Progenitor cell of endocrine pancreas (in vitro differentiated cells): ENCODE measurements at regions not wholly inside any gene's neighbourhood (a gene's known extent, or its start where the extent isn't known, plus 50 kb on each side); places are given as distances from the start of the nearest gene placed in this dataset.

Source experiments
- DNase-seq: peaks from one replicate; pipeline ENCODE4 v3.0.0; 2021; ENCODE audit warnings: low spot score; ENCODE audit not compliant: unreplicated experiment
- H3K27ac Mint-ChIP-seq: 2 replicates; pipeline ENCODE4 v1.8.0; 2021; ENCODE audit warnings: mild to moderate bottlenecking, moderate library complexity, mixed read lengths
- H3K27me3 Mint-ChIP-seq: 2 replicates; pipeline ENCODE4 v1.8.0; 2021; ENCODE audit warnings: mixed read lengths
- H3K36me3 Mint-ChIP-seq: 2 replicates; pipeline ENCODE4 v1.8.0; 2022; ENCODE audit warnings: mixed read lengths; ENCODE audit not compliant: insufficient read depth
- H3K4me1 Mint-ChIP-seq: 2 replicates; pipeline ENCODE4 v1.8.0; 2021; ENCODE audit warnings: low read depth, mixed read lengths
- H3K4me3 Mint-ChIP-seq: 2 replicates; pipeline ENCODE4 v1.8.0; 2021; ENCODE audit warnings: low read depth, mild to moderate bottlenecking, moderate library complexity, mixed read lengths
- H3K9me3 Mint-ChIP-seq: 2 replicates; pipeline ENCODE4 v1.8.0; 2021; ENCODE audit warnings: low read depth, mixed read lengths
- TF ChIP-seq, protein P1 (sequence below): fragments of 200-600 bp; sonication (generic); IDR thresholded peaks from one replicate; pipeline ENCODE4 v1.5.0; 2021; ENCODE audit warnings: antibody characterized with exemption, mild to moderate bottlenecking; ENCODE audit not compliant: unreplicated experiment

DNA sequence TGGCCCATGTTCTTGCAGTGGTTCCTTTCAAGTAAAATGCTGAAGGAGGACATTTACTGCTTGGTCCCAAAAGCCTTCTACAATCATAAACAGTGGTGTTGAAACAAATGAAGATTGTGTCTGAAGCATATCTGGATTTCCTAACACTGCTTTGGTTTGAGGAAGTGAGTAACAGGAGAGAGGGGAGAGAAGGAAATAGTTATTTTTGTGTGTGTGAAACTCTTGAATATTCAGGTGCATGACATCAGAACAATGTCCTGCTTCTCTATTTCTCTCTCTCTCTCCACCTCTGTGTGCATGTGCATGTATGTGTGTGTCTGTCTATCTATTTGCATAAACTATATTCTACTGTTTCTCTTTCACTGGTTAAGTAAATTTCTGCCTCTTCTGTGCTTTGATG lies 61.4 kb upstream of the TNFSF18 start:
- H3K4me3 Mint-ChIP-seq = no peak overlapping the region
- no peak overlapping the region for H3K27ac Mint-ChIP-seq
- H3K4me1 Mint-ChIP-seq = peaks cover 3% of the 10 kb centered on the region
- DNase-seq = no peak
- H3K36me3 Mint-ChIP-seq = peaks cover 12% of the 10 kb centered on the region
- peaks cover 14% of the 10 kb centered on the region for H3K9me3 Mint-ChIP-seq
- no peaks in the 10 kb centered on the region for H3K27me3 Mint-ChIP-seq
- TF ChIP-seq, protein P1, sequence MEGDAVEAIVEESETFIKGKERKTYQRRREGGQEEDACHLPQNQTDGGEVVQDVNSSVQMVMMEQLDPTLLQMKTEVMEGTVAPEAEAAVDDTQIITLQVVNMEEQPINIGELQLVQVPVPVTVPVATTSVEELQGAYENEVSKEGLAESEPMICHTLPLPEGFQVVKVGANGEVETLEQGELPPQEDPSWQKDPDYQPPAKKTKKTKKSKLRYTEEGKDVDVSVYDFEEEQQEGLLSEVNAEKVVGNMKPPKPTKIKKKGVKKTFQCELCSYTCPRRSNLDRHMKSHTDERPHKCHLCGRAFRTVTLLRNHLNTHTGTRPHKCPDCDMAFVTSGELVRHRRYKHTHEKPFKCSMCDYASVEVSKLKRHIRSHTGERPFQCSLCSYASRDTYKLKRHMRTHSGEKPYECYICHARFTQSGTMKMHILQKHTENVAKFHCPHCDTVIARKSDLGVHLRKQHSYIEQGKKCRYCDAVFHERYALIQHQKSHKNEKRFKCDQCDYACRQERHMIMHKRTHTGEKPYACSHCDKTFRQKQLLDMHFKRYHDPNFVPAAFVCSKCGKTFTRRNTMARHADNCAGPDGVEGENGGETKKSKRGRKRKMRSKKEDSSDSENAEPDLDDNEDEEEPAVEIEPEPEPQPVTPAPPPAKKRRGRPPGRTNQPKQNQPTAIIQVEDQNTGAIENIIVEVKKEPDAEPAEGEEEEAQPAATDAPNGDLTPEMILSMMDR = no peak

DNA sequence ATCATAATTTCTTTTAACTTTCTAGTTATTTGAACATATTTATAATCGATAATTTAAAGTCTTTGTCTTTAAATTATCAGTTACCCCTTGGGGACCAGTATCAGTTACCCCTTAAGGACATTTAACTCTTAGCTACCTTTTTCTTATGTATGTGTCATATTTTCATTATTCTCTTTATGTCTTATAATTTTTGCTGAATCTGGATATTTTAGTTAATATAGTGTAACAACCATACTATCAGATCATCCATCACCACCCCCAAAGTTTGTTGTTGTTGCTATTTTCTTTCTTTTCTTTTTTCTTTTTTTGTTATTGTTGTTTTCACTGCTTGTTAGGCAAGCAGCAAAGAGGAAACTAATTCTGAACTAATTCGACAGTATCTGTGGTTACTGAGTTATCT lies 57.0 kb upstream of the TNFSF18 start:
- Mint-ChIP-seq H3K4me3 (no peak overlapping the region), H3K27ac (no peak overlapping the region), H3K36me3 (peaks cover 21% of the 10 kb centered on the region), H3K9me3 (peaks cover 31% of the 10 kb centered on the region), H3K4me1 (no peaks in the 10 kb centered on the region), H3K27me3 (no peaks in the 10 kb centered on the region)
- DNase-seq = no peak
- TF ChIP-seq, protein P1 = no peak

DNA sequence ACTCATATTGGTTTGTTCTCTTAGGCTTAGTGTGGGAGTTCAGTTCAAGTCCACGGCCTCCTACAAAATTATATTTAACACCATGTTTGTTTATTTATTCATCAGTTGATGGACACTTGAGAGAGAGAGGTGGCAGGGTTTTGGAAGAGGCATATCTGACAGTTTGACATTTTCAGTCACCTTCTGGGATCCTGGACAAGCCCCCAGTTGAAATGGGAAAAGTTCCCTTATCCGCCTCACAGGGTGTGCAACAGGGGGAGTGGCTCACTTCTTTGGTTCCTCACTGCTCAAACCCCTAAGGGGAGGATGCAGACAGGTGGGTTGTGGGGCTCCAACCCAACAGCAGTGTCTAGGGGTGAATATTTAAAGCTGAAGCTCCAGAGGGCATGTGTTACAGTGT lies 52.3 kb upstream of the TNFSF18 start:
- H3K27me3 Mint-ChIP-seq = no peaks in the 10 kb centered on the region
- peaks cover 38% of the 10 kb centered on the region for H3K9me3 Mint-ChIP-seq
- H3K4me1 Mint-ChIP-seq = peaks cover 8% of the 10 kb centered on the region

DNA sequence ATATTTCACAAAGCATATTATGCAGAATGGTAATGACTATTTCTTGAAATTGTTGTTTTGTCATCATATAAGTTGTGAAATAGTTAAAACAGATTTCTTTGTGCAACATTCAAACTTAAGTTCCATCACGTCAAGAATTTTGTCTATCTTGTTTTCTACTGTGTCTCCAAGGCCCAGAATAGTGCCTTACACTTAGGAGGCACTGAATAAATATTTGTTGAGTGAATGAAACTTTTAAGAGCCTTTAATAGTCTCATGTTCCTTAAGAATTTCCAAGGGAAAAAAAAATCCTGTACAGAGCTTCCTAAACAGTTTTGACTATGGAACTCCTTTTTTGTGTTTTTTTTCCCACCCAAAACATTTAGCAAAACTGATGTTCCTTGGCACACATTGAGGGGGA lies 50.8 kb upstream of the TNFSF18 start:
- Mint-ChIP-seq H3K4me3 (no peak overlapping the region), H3K27ac (no peak overlapping the region), H3K36me3 (peaks cover 16% of the 10 kb centered on the region), H3K27me3 (no peaks in the 10 kb centered on the region), H3K9me3 (peaks cover 35% of the 10 kb centered on the region), H3K4me1 (peaks cover 11% of the 10 kb centered on the region)
- no peak for DNase-seq
- TF ChIP-seq, protein P1 = no peak

More for the DNA sequence above, 52.3 kb upstream of the TNFSF18 start:
- DNase-seq = no peak
- Mint-ChIP-seq H3K27ac (no peak overlapping the region), H3K4me3 (no peak overlapping the region), H3K36me3 (peaks cover 19% of the 10 kb centered on the region)
- TF ChIP-seq, protein P1 = no peak

DNA sequence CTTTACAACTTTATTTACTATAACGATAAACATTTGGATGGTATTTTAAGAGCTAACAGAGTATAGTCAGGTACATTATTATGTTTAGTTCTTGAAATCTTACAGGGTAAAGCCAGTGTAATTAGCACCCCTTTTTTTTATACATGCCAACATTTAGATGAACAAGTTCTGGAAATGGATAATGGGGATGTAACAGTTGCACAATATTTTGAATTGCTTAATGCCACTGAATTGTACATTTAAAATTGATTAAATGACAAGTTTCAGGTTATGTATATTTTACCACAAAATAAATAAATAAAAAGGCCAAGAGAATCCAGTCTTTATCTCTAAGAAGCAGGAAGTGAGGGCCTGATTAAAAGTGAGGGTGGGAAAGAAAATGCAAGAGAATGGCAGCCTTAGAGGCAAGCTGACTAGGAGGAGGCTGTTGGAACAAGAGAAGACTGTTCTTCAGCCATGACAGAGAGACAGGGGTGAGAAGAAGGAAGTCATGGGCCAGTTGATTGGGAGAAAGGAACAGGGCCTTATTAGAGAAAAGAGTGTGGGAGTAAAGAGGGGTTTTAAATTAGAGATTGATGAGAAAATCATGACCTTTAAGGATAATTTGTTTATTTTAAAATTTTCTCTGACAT lies 49.9 kb upstream of the TNFSF18 start:
- TF ChIP-seq, protein P1 = no peak
- peaks cover 11% of the 10 kb centered on the region for H3K4me1 Mint-ChIP-seq

More for the DNA sequence above, 49.9 kb upstream of the TNFSF18 start:
- no peak overlapping the region for H3K4me3 Mint-ChIP-seq
- H3K9me3 Mint-ChIP-seq = peaks cover 35% of the 10 kb centered on the region
- no peak for DNase-seq
- H3K27me3 Mint-ChIP-seq = no peaks in the 10 kb centered on the region
- no peak overlapping the region for H3K27ac Mint-ChIP-seq
- peaks cover 15% of the 10 kb centered on the region for H3K36me3 Mint-ChIP-seq
